Stimulated activated effector memory CD8-positive, alpha-beta T cell treated with anti-CD3 and anti-CD28 coated beads, Interleukin-12 subunit alpha, Interleukin-12 subunit beta, amount 100 ng/mL, for 72 hours (primary cell): ENCODE measurements at regions not wholly inside any gene's neighbourhood (a gene's known extent, or its start where the extent isn't known, plus 50 kb on each side); places are given as distances from the start of the nearest gene placed in this dataset.
A peak's percentile ranks its signal among the peaks of the same experiment; 100 is the strongest.

Source experiments
- ATAC-seq: fragments of 150-1000 bp; cut with Tn5 transposase; 2 replicates; pipeline ENCODE4 v1.10.0; 2021
- DNase-seq, 2 donors: peaks; one replicate each; pipeline ENCODE4 v3.0.0; 2021 to 2022; ENCODE audit warnings: low spot score in 2 of 2
- H3K27ac Mint-ChIP-seq: one replicate; pipeline ENCODE4 v1.8.0; 2022; ENCODE audit warnings: mild to moderate bottlenecking, mixed read lengths
- H3K36me3 Mint-ChIP-seq: one replicate; pipeline ENCODE4 v1.8.0; 2022; ENCODE audit warnings: mild to moderate bottlenecking, mixed read lengths
- H3K4me1 Mint-ChIP-seq: one replicate; pipeline ENCODE4 v1.8.0; 2022; ENCODE audit warnings: mixed read lengths
- H3K4me3 Mint-ChIP-seq: one replicate; pipeline ENCODE4 v1.8.0; 2022; ENCODE audit warnings: mild to moderate bottlenecking, mixed read lengths
- H3K9me3 Mint-ChIP-seq: one replicate; pipeline ENCODE4 v1.8.0; 2022; ENCODE audit warnings: mixed read lengths

DNA sequence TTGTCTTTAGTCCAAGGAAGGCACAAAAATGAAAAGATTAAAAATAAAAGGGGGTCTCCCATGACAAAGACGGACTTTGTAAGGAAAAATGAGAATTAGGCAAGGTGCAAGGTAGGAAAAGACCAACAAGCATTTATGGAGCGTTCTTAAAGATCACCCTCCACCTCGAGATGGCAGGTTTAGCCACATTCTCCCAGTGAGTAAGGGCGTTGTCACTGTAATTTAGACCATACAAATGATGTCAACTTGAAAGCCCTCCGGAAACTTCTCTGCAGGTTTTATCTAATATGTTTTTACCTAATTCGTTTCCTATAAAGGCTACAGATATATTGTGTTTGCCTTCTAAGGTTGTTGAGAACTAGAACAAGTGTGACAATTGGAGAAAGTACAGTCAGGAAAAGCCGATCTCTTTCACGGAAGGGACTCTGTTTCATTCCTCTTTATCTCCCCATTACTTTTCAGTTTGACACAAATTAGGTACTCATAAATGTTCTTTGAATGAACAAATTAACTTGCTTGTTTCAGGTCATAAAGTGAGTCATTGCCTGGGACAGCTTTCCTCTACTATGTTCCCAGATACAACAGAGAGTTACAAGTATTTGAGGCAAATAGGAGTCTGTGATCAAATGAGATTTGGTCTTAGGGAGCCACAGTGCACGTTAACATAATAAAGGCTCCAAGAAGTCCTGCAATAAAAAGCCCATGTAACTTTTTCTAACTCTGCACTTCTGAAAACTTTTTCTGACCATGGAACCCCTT lies 102.6 kb upstream of the HABP2 start:
- no peak overlapping the region for H3K4me3 Mint-ChIP-seq
- DNase-seq (no peak), ATAC-seq (no peak)

DNA sequence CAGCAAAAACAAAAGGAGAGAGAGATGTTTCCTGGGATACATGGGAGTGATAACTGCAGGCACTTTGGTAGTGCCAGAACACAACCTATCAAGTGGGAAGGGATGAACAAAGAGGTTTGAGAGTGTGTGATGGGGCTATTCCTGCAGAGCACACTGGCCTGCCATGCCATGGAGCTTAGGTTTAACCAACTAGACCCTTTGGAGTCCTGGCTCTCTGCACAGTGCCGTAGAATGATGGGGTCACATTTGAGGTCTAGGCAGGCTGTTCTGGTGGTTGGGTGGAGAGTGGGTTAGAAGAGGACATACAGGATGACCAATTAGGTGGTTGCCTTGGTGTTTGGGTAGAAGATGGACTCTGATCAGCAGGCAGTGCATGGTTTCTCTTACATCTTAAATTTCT lies 101.9 kb upstream of the HABP2 start:
- Mint-ChIP-seq H3K4me1 (no peaks in the 10 kb centered on the region), H3K27ac (no peak overlapping the region), H3K4me3 (no peak overlapping the region), H3K9me3 (no peaks in the 10 kb centered on the region), H3K36me3 (no peaks in the 10 kb centered on the region)
- no peak for DNase-seq
- ATAC-seq = no peak

More for the DNA sequence above, 102.6 kb upstream of the HABP2 start:
- Mint-ChIP-seq H3K4me1 (no peaks in the 10 kb centered on the region), H3K9me3 (no peaks in the 10 kb centered on the region), H3K27ac (no peak overlapping the region), H3K36me3 (no peaks in the 10 kb centered on the region)

DNA sequence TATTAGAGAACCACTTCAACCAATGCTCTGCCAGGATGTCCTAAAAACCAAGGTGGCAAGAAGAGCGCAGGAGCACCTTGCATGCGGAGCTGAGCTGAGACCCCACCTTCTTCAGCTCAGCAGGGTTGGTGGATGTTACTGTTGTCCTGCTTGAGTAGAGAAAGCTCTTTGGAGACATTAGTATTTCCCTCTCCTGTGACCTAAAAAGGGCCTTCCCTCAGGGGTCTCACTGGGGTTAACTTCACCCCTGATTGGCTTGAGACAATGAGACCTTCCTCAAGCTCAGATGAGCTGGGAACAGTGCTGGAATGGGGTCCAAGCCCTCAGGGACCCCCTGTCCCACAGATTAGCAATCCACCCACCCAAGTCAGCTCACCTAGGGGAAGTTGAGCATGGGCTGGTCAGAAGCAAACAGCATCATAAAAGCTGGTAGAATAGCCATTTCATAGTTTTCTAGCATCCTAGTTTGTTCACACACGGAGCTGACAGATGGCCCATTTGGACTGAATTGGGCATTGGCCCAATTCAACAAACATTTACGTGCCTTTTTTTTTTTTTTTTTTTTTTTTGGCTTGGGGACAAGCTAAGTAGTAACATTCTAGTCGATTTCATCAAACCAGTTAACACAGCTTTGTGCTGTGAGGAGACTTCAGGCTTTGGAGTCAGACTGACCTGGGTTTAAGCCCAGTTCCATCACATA lies 100.6 kb upstream of the HABP2 start:
- Mint-ChIP-seq H3K4me1 (no peaks in the 10 kb centered on the region), H3K36me3 (no peaks in the 10 kb centered on the region), H3K27ac (no peak overlapping the region), H3K4me3 (no peak overlapping the region), H3K9me3 (no peaks in the 10 kb centered on the region)
- ATAC-seq = no peak
- no peak for DNase-seq

DNA sequence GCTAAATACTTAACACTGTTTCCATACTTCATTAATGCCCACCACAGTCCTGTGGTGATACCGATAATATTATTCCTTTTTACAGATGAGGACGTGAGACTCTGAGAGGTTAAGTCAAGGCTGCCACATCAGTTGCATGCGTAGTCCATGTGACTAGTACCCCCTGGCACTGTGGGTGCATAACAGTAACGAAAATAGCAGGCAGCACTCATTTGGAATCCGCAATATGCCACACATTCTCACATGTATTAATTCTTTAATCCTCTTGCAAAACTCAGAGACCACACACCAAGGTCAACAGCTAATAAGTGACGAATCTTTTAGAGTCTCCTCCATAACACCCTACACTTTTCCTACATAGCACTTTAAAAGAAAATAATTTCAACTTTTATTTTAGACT lies 99.5 kb upstream of the HABP2 start:
- no peak overlapping the region for H3K27ac Mint-ChIP-seq
- DNase-seq = no peak
- H3K4me3 Mint-ChIP-seq = no peak overlapping the region
- H3K4me1 Mint-ChIP-seq = no peaks in the 10 kb centered on the region
- no peaks in the 10 kb centered on the region for H3K9me3 Mint-ChIP-seq
- no peak for ATAC-seq
- H3K36me3 Mint-ChIP-seq = no peaks in the 10 kb centered on the region

DNA sequence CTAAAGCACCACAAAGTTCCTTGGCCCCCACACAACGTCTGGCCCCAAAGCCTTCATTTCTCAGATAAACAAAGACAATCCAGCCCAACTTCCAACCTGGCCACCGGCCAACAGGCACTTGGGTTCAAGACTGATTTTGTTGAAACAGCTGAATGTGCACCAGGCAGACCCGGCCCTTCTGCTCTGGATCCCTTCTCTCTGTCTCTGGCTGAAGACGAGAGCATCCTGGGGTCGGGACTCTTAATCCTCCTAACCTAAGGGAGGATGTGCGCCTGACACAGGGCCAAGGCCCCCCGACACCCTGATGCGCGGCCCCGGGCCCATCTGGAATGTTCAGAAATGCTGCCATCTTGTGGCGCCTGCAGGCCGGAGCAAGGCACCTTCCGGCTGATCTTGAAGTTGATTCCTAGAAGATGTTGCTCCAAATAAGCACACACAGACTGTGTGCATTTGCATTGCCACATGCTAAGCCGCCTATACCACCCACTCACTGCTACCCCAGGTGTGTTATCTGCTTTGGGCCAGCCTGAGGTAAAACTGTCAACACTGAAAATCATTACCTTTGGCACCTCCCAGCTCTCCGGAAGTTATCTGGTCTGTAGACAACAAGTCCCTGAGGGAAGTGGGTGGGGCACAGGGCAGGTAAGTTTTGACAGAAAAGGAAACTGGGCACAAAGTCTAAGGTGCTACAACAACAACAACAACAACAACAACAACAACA lies 98.4 kb upstream of the HABP2 start:
- Mint-ChIP-seq H3K4me3 (no peak overlapping the region), H3K4me1 (no peaks in the 10 kb centered on the region), H3K9me3 (no peaks in the 10 kb centered on the region), H3K36me3 (no peaks in the 10 kb centered on the region), H3K27ac (no peak overlapping the region)
- no peak for ATAC-seq
- DNase-seq = peak in 1 of 2 donors; percentile 56

DNA sequence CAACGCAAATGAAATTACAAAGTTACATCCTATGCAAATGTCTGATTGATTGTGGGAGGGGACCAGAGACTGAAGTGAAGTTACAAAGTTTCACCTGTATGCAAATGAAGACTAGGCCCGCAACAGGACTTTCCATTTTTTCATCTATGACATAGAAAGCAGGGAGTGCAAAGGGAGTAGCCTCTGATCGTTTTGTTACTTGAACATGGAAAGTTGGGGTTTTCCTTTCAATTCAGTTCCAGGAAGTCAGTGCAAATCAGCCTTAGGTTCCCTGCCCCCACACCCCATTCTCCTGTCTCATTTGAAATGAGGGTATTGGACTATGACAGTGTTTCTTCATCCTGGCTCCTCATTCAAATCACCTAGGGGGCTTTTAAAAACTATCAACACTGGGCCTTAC lies 96.9 kb upstream of the HABP2 start:
- no peaks in the 10 kb centered on the region for H3K4me1 Mint-ChIP-seq
- no peak overlapping the region for H3K4me3 Mint-ChIP-seq
- no peaks in the 10 kb centered on the region for H3K36me3 Mint-ChIP-seq
- no peak for DNase-seq
- no peak overlapping the region for H3K27ac Mint-ChIP-seq
- no peak for ATAC-seq
- no peaks in the 10 kb centered on the region for H3K9me3 Mint-ChIP-seq

DNA sequence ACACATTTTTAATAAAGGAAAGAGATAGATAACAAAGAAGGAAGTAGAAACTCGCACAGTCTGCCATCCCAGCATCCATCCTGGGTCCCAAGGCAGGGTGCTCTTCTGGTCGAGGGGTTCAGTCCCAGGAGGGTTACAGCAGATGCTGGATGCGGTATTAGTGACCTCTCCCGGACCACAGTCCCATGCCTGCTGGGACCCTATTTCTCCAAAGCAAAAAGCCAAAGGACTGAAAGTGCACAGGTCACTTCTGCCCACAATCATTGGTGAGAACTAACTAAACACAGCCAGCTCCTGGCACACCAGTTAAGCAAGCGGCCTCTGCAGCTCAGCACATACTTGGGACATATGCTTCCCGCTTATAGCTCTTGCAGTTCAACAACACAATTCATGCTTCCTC lies 96.1 kb upstream of the HABP2 start:
- DNase-seq = no peak
- ATAC-seq = no peak
- no peak overlapping the region for H3K4me3 Mint-ChIP-seq
- no peaks in the 10 kb centered on the region for H3K9me3 Mint-ChIP-seq
- no peaks in the 10 kb centered on the region for H3K4me1 Mint-ChIP-seq
- no peak overlapping the region for H3K27ac Mint-ChIP-seq
- no peaks in the 10 kb centered on the region for H3K36me3 Mint-ChIP-seq

DNA sequence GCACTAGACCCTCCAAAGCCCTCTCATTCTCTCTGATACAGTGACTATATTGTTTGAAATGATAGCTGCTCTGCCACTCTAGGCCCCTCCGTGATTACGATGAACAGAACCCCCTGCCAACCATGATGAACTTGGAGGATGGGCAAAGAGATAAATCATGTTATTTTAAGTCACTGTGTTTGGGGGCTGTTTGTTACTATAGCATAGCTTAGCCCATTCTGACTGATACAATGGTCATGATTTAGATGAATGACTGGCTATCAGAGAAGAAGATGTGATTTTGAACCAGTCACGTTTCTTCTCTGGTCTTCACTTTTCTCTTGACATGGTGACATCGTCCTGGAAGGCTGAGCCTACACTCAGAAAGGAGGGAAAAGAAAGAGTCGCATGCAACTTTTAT lies 95.4 kb upstream of the HABP2 start:
- no peaks in the 10 kb centered on the region for H3K36me3 Mint-ChIP-seq
- H3K9me3 Mint-ChIP-seq = no peaks in the 10 kb centered on the region
- no peak for DNase-seq
- ATAC-seq = no peak
- no peaks in the 10 kb centered on the region for H3K4me1 Mint-ChIP-seq
- H3K4me3 Mint-ChIP-seq = no peak overlapping the region
- peak overlapping the region; percentile 23 for H3K27ac Mint-ChIP-seq

DNA sequence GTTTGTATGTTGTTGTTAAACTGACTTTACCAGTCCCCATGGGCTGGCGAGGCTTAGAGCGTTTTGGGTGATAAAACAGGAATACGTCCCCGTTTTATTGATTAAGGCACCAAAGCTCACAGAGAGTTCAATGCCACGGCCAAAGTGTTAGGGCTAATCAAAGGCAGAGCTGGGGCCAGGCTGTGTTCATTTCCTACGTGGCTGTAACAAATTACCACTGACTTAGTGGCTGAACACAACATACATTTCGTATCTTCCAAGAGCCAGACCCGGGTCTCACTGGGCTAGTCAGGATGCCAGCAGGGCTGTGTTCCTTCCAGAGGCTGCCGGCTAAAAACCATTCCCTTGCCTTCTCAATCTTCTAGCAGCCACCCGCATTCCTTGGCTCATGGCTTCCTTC lies 94.4 kb upstream of the HABP2 start:
- ATAC-seq (no peak), DNase-seq (no peak)
- H3K4me3 Mint-ChIP-seq = no peak overlapping the region
- no peaks in the 10 kb centered on the region for H3K9me3 Mint-ChIP-seq
- H3K27ac Mint-ChIP-seq = no peak overlapping the region
- H3K36me3 Mint-ChIP-seq = no peaks in the 10 kb centered on the region
- H3K4me1 Mint-ChIP-seq = no peaks in the 10 kb centered on the region

DNA sequence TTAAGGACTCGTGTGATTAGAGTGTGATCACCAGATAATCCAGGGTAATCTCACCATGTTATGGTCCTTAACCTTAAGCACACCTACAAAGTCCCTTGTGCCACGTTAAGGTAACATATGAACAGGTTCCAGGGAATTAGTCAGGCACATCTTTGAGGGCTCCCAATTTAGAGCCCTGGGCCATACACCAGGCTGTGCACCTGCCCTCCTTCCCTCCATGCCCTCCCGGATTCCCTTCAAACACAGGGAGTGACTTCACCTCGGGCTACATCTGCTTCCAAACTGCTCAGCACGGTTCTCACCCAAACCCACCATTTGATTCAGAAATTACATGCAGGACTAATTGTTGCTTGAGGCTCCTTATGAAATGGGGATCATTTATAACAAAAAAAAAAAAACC lies 93.9 kb upstream of the HABP2 start:
- no peaks in the 10 kb centered on the region for H3K36me3 Mint-ChIP-seq
- H3K27ac Mint-ChIP-seq = no peak overlapping the region
- H3K4me1 Mint-ChIP-seq = no peaks in the 10 kb centered on the region
- no peak for ATAC-seq
- H3K4me3 Mint-ChIP-seq = no peak overlapping the region
- H3K9me3 Mint-ChIP-seq = no peaks in the 10 kb centered on the region
- no peak for DNase-seq

DNA sequence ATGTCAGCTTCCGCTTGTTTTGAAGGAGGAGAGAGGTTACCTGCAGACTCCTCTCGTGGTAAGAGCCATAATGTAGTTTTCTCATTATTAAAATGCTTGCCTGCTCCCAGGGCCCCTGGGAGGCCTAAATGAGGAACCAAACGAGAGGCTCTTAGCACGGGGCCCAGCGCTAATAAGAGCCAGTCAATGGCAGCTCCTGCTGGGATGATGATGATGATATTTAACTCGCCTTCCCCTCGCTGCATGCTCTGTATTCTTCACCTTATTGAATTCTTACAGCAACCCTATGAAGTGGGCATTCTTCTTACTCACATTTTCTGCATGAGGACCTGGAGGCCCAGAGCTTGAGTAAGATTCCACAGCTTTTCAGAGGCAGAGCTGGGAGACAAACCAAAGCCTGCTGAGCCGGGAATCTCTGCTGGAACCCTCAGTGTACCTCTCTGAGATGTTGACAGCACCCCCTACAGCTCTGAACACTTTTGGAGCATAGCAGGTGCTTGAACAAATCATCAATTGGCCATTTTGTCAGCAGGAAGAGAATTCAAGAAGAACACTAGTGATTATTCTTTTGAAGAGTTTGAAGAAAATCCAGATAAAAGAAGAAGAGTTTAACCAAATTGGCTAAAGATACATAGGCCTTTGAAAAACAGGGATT lies 93.1 kb upstream of the HABP2 start:
- DNase-seq (no peak), ATAC-seq (no peak)
- Mint-ChIP-seq H3K4me1 (no peaks in the 10 kb centered on the region), H3K36me3 (no peaks in the 10 kb centered on the region), H3K27ac (no peak overlapping the region), H3K4me3 (no peak overlapping the region), H3K9me3 (no peaks in the 10 kb centered on the region)

DNA sequence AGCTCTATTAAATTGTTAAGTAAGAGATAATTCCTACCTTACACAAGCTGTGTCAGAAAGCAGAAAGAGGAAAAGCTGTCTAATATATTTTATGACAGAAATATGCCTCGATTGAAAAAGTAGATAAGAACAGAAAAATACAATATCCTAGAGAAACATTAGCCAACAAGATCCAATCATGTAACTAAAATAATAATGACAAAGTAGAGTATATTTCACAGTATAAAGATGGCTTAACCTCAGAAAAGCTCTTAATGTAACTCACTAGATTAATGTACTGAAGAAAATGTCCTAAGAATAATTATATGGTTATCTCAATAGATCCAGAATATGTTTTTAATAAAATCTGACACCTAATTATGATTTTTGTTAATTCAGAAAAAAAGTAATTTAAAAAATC lies 89.8 kb upstream of the HABP2 start:
- Mint-ChIP-seq H3K36me3 (no peaks in the 10 kb centered on the region), H3K27ac (no peak overlapping the region), H3K4me3 (no peak overlapping the region), H3K9me3 (no peaks in the 10 kb centered on the region), H3K4me1 (no peaks in the 10 kb centered on the region)
- no peak for ATAC-seq
- no peak for DNase-seq

DNA sequence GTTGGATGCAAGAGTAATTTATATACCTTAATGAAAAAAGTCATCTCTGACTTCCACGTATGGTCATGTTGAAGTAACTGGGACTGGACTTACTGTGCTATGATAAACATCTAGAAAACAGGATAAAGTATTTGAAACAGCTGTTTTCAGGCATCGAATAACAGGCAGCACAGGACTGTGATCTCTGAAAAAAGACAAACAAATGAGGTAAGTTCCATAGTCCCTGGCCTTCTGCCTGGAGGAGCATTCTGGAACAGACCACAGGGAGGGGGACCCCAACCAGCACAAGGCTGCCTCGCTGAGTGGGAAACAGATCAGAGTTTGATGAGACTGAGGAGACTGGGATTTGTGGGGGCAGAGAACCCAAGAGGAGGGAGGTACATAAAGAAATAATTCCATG lies 89.1 kb upstream of the HABP2 start:
- ATAC-seq (no peak), DNase-seq (no peak)
- Mint-ChIP-seq H3K4me3 (no peak overlapping the region), H3K9me3 (no peaks in the 10 kb centered on the region), H3K4me1 (no peaks in the 10 kb centered on the region), H3K27ac (no peak overlapping the region), H3K36me3 (no peaks in the 10 kb centered on the region)

DNA sequence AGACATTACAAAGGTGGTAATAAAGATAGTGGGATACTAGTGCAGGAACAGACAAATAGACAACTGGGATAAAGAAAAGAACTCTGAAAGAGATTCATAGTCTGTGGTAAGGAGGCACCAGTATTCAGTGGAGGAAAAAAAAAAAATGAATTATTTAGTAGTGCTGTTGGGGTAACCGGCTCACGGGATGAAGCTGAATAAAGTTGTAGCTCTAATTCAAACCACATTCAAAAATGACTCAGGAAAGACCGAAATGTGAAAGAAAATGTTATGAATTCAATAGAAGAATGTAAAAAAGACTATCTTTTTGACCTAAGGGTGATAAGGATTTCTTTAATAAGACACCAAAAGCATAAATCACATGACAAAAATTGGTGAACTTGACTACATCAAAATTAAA lies 83.1 kb upstream of the HABP2 start:
- ATAC-seq (no peak), DNase-seq (no peak)
- Mint-ChIP-seq H3K9me3 (peaks cover 4% of the 10 kb centered on the region), H3K27ac (no peak overlapping the region), H3K4me1 (no peaks in the 10 kb centered on the region), H3K36me3 (no peaks in the 10 kb centered on the region), H3K4me3 (no peak overlapping the region)

DNA sequence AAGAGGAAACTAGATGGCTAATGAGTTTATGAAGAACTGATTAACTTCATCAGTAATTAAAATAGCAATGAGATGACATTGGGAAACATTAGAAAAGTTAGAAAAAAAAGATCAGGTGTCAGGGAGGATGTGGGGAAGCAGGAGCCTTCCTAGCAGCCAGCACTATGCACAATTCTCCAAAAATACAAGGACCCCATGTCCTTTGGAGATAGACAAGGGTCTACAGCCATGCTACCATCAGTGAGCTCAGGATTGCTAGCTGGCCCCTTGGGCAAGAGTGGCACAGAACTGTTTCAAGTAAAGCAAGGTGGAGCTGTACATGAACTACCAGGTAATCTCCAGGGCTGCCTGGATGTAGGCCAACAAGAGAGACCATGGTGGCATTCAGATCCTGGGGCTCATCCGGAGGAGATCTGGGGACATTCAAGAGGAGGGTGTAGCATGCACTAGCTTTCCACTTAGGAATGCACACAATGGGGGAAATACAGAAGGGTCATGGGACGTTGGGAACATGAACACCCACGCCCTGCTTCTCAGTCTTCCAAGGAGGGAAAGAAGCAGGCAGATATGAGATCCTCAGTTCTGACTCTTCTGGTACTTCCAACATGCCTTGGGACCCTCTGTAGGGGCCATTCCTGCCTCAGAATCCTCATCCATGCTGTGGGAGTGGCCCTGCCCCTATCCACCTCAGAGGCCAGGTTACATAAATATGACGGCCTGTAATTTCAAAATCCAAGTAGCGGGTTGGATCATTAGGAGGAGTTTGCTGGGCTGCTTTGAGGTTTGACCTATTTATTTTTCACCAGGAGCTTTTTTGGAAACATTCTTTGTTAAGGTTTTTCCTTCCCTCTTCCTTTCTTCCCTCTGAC lies 82.2 kb upstream of the HABP2 start:
- DNase-seq (no peak), ATAC-seq (no peak)
- H3K27ac Mint-ChIP-seq = no peak overlapping the region
- no peak overlapping the region for H3K4me3 Mint-ChIP-seq
- peaks cover 4% of the 10 kb centered on the region for H3K9me3 Mint-ChIP-seq
- H3K36me3 Mint-ChIP-seq = no peaks in the 10 kb centered on the region
- no peaks in the 10 kb centered on the region for H3K4me1 Mint-ChIP-seq
